HCT116 (cell line): ENCODE measurements at regions not wholly inside any gene's neighbourhood (a gene's known extent, or its start where the extent isn't known, plus 50 kb on each side); places are given as distances from the start of the nearest gene placed in this dataset.

ENCODE experiments used
- CTCF ChIP-seq, 3 experiments: fragments of 200-600 bp in 1 of 3; sonication (generic) in 1 of 3; IDR thresholded peaks in 2 of 3; conservative IDR thresholded peaks in 1 of 3; 2 replicates each; pipeline ENCODE4 v1.5.1; 2012 to 2017; ENCODE audit warnings: low read depth in 2 of 3, low read length in 2 of 3, antibody characterized with exemption in 1 of 3, borderline replicate concordance in 1 of 3, control low read depth in 1 of 3, mild to moderate bottlenecking in 1 of 3, mixed read lengths in 1 of 3, mixed run types in 1 of 3, moderate library complexity in 1 of 3; ENCODE audit not compliant: insufficient read depth in 1 of 3
- EGR1 ChIP-seq: IDR thresholded peaks from 2 replicates; pipeline ENCODE4 v1.6.1; 2012; ENCODE audit warnings: low read depth
- ELF1 ChIP-seq: IDR thresholded peaks from 2 replicates; pipeline ENCODE4 v1.6.1; 2012; ENCODE audit warnings: low read depth, borderline replicate concordance
- EZH2 ChIP-seq: fragments of 200-600 bp; sonication (generic); IDR thresholded peaks from 2 replicates; pipeline ENCODE4 v1.6.1; 2017; ENCODE audit warnings: antibody characterized with exemption, mixed run types
- EZH2phosphoT487 ChIP-seq: fragments of 200-600 bp; IDR thresholded peaks from 2 replicates; pipeline ENCODE4 v1.6.1; 2018; ENCODE audit warnings: antibody characterized with exemption, borderline replicate concordance
- FOSL1 ChIP-seq: IDR thresholded peaks from 2 replicates; pipeline ENCODE4 v1.6.1; 2012; ENCODE audit warnings: low read depth
- JUND ChIP-seq: IDR thresholded peaks from 2 replicates; pipeline ENCODE4 v1.6.1; 2012
- POLR2A ChIP-seq: IDR thresholded peaks from 2 replicates; pipeline ENCODE4 v1.7.0; 2011; ENCODE audit warnings: borderline replicate concordance; ENCODE audit not compliant: insufficient read depth, insufficient read length; ENCODE audit errors: extremely low read depth
- POLR2AphosphoS5 ChIP-seq: IDR thresholded peaks from 2 replicates; pipeline ENCODE4 v1.6.1; 2011; ENCODE audit warnings: mild to moderate bottlenecking, low read depth, low read length, moderate library complexity
- YY1 ChIP-seq: IDR thresholded peaks from 2 replicates; pipeline ENCODE4 v1.6.1; 2011; ENCODE audit warnings: low read length, low read depth, moderate library complexity, mild to moderate bottlenecking; ENCODE audit not compliant: insufficient replicate concordance; ENCODE audit errors: extremely low read depth
- ZNF274 ChIP-seq: fragments of 200-500 bp; sonication (Bioruptor generic); IDR thresholded peaks from 2 replicates; pipeline ENCODE4 v1.6.1; 2014; ENCODE audit warnings: mild to moderate bottlenecking, low read depth, low read length, inconsistent platforms

GRCh38 chr16:77511053-77511452 is 76.2 kb upstream of the ADAMTS18 start:
- no peak for TF ChIP-seq CTCF (IDR thresholded peaks at IDR 0.05 in 2 of 3, conservative IDR thresholded peaks at IDR 0.05 in 1 of 3; ENCODE audit: borderline replicate concordance in 1 of 3, insufficient read depth in 1 of 3, low read depth in 2 of 3, low read length in 2 of 3)
- TF ChIP-seq POLR2AphosphoS5: no peak
- TF ChIP-seq POLR2A: no peak
- no peak for TF ChIP-seq YY1
- TF ChIP-seq ZNF274: no peak
- TF ChIP-seq FOSL1: no peak
- no peak for TF ChIP-seq JUND
- no peak for TF ChIP-seq EZH2
- TF ChIP-seq EGR1: no peak
- TF ChIP-seq ELF1: no peak
- no peak for TF ChIP-seq EZH2phosphoT487
